ENCODE measurements at regions not wholly inside any gene's neighbourhood (a gene's known extent, or its start where the extent isn't known, plus 50 kb on each side); places are given as distances from the start of the nearest gene placed in this dataset.
"Not testable (repeated sequence)": the region's sequence is repeated elsewhere in the genome, so short reads cannot be mapped to it uniquely, and the experiment has no call there.

DNA sequence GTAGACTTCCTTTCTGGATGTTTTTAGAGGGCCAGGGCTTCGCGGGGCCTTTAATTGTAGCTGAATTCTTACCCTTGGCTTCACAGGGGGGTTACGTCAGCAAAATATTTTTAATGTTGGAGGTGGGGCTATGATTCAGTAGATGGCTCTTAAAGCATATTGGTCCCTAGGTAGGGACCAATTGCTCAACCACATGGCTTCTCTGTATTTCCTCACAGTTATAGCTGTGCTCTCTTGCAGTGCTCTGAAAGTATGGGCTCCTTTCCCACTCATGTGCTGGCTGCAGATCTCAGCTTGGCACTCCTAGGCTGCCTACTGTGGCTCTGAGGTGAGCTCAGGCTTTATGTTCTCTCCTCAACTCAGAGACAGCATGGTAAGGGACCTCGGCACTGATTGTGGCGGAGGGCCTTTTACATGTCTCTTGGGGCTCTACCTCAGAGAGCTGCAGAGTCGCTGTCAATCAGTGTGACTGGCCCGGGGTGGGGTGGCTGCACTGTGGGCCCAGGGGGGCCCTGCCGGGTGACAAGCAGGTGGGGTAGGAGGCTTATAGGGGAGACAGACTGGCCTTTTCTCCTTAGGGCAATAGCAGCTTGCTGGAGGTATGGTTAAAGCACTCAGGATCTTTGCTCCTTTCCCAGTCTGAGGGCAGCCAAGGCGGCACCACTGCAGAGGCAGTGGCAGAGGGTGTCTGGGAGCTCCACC lies 318.0 kb downstream of the DOK5 start:
- DNase-seq, result no peak

GRCh38 chr20:54792688-54793087 lies 317.3 kb downstream of the DOK5 start:
- no peak for DNase-seq

- DNase-seq, result not testable (repeated sequence)
Observed at GRCh38 chr20:54788260-54788659, 312.9 kb downstream of the DOK5 start.

DNA sequence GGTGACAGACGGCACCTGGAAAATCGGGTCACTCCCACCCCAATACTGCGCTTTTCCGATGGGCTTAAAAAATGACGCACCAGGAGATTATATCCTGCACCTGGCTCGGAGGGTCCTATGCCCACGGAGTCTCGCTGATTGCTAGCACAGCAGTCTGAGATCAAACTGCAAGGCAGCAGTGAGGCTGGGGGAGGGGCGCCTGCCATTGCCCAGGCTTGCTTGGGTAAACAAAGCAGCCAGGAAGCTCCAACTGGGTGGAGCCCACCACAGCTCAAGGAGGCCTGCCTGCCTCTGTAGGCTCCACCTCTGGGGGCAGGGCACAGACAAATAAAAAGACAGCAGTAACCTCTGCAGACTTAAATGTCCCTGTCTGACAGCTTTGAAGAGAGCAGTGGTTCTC lies 307.4 kb downstream of the DOK5 start:
- DNase-seq, result not testable (repeated sequence)

GRCh38 chr20:54774426-54774825 lies 299.0 kb downstream of the DOK5 start:
- no peak for DNase-seq

DNA sequence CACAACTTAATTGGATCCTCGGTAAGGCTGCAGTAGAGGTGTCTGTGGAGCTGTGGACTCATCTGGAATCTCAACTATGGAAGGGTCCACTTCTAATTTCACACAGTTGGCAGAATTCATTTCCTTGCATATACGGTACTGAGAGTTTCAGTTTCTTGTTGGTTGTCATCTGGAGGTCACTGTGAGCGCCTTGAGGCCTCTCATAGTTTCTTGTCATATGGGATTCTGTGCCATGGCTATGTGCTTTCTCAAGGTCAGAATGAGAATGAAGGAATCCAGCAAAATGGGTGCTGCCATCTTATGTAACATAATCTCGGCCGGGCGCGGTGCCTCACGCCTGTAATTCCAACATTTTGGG lies 298.2 kb downstream of the DOK5 start:
- no peak for DNase-seq

DNA sequence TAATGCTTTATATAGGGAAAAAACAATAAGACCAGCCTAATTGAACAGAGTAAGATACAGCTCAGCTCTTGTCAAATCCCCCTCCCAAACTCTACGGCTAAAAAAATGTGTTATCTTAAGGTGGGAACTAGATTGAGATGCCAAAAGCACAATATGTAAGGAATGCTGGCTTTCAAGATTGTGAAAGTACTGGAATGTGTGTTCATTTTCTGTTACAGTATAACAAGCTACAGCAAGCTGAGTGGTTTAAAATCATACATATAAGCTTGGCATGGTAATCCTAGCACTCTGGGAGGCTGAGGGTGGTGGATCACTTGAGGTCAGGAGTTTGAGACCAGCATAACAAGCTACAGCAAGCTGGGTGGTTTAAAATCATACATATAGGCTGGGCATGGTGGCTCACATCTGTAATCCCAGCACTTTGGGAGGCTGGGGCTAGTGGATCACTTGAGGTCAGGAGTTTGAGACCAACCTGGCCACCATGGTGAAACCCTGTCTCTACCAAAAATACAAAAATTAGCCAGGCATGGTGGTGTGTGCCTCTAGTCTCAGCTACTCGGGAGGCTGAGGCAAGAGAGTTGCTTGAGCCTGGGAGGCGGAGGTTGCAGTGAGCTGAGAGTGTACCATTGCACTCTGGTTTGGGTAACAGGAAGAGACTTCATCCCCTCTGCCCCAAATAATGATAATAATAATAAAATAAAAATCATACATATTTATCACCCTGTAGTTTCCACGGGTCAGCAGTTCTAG lies 297.7 kb downstream of the DOK5 start:
- DNase-seq, result no peak

DNA sequence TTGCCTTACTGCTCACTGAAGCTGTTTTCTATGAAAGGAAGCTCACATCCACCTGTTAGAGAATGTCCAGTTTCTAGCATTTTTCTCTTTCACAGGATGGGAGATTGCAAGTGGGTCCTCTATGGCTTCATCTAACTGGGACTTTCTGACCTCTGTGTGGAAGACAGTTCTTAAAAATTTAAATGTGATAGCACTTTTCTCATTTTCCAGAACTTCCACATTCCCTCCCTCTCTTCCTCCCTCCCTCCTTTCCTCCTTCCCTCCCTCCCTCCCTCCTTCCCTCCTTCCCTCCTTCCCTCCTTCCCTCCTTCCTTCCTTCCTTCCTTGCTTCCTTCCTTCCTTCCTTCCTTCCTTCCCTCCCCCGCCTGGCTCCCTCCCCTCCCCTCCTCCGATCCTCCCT lies 291.1 kb downstream of the DOK5 start:
- DNase-seq, result no peak

DNA sequence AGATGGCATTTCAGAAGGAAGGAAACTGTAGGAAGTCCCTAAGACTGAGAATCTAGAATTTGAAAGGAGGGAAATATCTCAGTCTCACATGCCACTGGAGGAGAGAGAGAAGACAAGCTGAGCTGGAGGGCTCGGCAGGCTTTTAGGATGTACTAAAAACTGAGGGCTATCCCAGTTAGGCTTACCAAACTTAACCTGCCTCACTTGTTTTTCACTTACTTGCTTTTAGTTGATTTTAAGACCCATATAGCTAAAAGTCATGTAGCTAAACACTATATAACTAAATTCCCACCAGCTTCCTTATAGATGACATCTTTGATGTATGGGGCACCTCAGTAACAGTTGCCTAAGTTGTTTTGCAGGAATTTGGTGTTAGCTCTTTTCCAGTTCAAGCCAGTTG lies 288.0 kb downstream of the DOK5 start:
- DNase-seq, result no peak

DNA sequence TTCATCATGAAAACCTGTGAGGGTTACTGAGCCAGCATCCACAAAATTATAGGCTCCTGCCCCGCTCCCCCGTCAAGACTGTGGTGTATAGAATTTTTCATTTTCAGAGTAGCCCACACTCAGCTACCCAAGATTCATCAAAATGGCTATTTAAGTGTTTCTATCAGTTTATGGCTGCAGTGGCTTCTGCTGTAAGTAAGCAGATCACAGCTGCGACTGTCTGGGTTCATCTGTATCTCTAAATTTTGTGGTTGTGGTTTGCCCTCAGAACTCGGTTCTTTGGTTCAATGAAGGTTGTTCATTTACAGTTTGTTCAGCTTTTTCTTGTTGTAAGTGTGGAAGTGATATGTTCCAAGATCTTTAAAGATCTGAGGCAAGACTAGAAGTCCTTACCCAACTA lies 284.2 kb downstream of the DOK5 start:
- DNase-seq, result no peak

GRCh38 chr20:54746796-54747195 lies 271.4 kb downstream of the DOK5 start:
- DNase-seq, result no peak

- no peak for DNase-seq
Observed at GRCh38 chr20:54745780-54746179, 270.4 kb downstream of the DOK5 start.

- no peak for DNase-seq
Observed at GRCh38 chr20:54744097-54744496, 268.7 kb downstream of the DOK5 start.

- DNase-seq, result no peak
Observed at GRCh38 chr20:54742193-54742592, 266.8 kb downstream of the DOK5 start.

GRCh38 chr20:54736421-54736820 lies 261.0 kb downstream of the DOK5 start:
- no peak for DNase-seq

DNA sequence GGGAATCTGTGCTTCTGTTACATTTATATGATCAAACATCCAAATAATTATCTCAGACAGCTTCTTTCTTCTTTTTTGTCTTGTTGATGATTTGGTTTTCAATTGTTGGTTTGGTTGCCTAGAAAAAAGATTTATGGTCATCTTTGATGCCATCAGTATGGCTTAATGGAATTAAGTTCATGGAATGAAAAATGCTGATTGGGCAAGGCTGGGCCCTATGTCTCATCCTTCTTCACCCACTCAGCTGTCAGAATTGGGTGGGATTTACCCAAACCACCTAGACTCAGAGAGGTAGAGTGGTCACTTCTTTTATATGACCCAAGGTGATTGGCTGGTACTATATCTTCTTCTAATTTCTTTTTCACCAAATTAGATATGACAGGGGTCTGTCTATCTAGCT lies 258.3 kb downstream of the DOK5 start:
- DNase-seq, result no peak

DNA sequence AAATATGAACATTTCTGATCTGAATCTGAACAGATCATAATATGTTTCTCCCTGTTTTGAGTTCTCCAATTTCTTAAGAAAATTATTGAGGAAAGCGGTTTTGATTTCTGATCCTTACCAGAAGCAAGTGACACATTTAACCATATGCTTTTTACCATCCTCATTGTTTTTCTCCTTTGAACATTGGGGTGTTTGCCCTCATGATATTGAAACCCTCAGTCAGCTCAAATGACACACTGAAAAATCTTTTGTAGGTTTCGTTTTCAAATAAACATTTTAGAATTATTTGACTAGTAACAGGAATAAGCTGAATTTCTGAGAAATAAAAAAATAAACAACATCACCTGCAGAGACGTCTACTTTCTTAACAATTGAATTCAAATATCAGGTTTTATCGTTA lies 252.1 kb downstream of the DOK5 start:
- DNase-seq, result no peak

GRCh38 chr20:54726687-54727300 lies 251.4 kb downstream of the DOK5 start:
- DNase-seq, result no peak

- not testable (repeated sequence) for DNase-seq
Observed at GRCh38 chr20:54725266-54725665, 249.9 kb downstream of the DOK5 start.

DNA sequence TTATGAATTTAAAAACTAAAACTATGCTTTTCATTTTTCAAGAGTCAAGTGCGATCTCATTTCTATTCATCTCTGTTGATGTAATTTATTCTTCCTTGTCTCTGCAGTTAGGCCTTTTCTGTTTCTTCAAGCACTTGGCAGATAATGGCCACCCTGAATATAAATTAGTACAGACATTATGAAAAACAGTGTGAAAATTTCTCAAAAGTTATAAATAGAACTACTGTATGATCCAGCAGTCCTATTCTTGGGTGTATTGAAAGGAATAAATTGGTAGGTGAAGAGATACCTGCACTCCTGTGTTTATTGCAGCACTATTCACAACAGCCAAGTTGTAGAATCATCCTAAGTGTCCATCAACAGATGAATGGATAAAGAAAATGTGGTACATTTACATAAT lies 248.3 kb downstream of the DOK5 start:
- DNase-seq, result no peak

DNA sequence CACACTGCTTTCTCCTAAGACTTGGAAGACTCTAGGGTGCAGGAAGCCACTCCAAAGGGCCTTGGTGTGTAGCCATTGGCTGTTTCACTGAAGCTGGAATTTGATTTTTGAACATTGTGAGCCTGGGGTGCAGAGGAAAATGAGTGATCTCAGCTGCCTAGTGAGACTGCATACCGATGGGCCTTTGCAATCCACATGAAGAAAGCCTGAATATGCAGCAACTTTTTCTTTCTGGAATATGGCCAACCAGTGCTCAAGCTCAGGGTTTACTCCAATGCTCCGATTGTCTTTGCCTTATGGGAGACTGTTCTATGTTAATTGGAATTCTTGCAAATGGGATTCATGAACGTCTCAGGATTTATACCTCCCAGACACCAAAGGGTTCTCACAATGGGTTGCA lies 242.6 kb downstream of the DOK5 start:
- no peak for DNase-seq

DNA sequence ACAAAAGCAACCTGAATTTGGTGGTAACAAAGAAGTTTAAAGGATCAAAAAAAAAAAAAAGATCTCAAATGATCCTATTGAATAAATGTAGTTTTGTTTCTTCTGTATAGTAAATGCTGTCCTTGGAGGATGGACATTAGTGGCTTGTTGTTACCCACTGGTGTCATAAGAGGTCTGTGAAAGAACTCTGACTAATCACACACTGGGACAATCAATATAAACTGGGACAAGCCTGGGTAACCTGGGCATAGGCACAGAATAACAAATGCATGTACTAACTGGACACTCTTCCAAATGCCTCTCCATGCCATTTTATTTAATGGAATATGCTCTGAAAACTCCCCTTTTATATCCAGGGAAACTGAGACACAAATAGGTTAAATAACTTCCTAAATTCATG lies 241.4 kb downstream of the DOK5 start:
- DNase-seq, result no peak

GRCh38 chr20:54716174-54716747 lies 240.9 kb downstream of the DOK5 start:
- no peak for DNase-seq

DNA sequence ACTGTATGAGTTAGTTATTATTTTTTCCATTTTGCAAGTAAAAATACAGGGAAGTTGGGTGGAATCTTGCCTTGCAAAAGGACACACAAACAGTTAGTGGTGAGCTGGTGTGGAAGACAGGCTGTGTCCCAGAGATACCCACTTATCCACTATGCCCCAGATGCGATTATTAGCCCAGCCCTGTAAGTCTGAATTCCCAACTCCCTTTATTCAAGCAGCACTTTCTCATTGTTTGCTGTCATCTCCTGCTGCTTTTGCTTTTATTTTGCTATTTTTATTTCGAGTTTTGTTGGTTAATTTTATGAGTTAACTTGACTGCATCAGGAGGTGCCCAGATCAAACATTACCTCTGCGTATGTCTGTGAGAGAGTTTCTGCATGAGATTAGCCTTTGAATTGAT lies 239.4 kb downstream of the DOK5 start:
- DNase-seq, result no peak

All from suppressor macrophage treated with lipopolysaccharide for 1 hour (primary cell).